Natural killer cell (primary cell): ENCODE measurements at regions not wholly inside any gene's neighbourhood (a gene's known extent, or its start where the extent isn't known, plus 50 kb on each side); places are given as distances from the start of the nearest gene placed in this dataset.

ENCODE experiments used
- ATAC-seq, 3 donors: fragments of 150-1000 bp in 2 of 3; fragments of 200-7000 bp in 1 of 3; cut with Tn5 transposase; 1 replicate in 1 of 3; 2 replicates in 2 of 3; pipeline ENCODE4 v1.10.0; 2021; ENCODE audit warnings: mild to moderate bottlenecking in 2 of 3, moderate library complexity in 2 of 3
- DNase-seq, 2 donors: peaks; one replicate each; pipeline versions ENCODE4 v3.0.0 to v3.0.0-alpha.2; 2013 to 2021; ENCODE audit warnings: mixed read lengths in 1 of 2
- H3K27ac ChIP-seq: one replicate; pipeline ENCODE4 v1.5.1; 2013; ENCODE audit warnings: mild to moderate bottlenecking, low read length
- H3K27me3 ChIP-seq: one replicate; pipeline ENCODE4 v1.6.1; 2013; ENCODE audit warnings: low read length; ENCODE audit not compliant: control insufficient read depth, insufficient read depth
- H3K36me3 ChIP-seq: one replicate; pipeline ENCODE4 v1.6.1; 2013; ENCODE audit warnings: low read length; ENCODE audit not compliant: control insufficient read depth, insufficient read depth
- H3K4me1 ChIP-seq: one replicate; pipeline ENCODE4 v1.6.1; 2013; ENCODE audit warnings: low read length; ENCODE audit not compliant: control insufficient read depth, insufficient read depth
- H3K4me3 ChIP-seq: one replicate; pipeline ENCODE4 v1.5.1; 2013; ENCODE audit warnings: low read length
- H3K9me3 ChIP-seq: one replicate; pipeline ENCODE4 v1.6.1; 2013; ENCODE audit warnings: low read length; ENCODE audit not compliant: control insufficient read depth, insufficient read depth
- H3K27ac Mint-ChIP-seq, 2 donors: one replicate each; pipeline ENCODE4 v1.8.0; 2022; ENCODE audit warnings: mild to moderate bottlenecking in 2 of 2, mixed read lengths in 2 of 2, moderate library complexity in 1 of 2
- H3K27me3 Mint-ChIP-seq, 2 donors: one replicate each; pipeline ENCODE4 v1.8.0; 2022; ENCODE audit warnings: low read depth in 2 of 2, mixed read lengths in 2 of 2
- H3K36me3 Mint-ChIP-seq: one replicate; pipeline ENCODE4 v1.8.0; 2022; ENCODE audit warnings: mixed read lengths
- H3K4me1 Mint-ChIP-seq, 2 donors: one replicate each; pipeline ENCODE4 v1.8.0; 2022; ENCODE audit warnings: mixed read lengths in 2 of 2
- H3K4me3 Mint-ChIP-seq: one replicate; pipeline ENCODE4 v1.8.0; 2022; ENCODE audit warnings: mild to moderate bottlenecking, moderate library complexity, mixed read lengths
- H3K9me3 Mint-ChIP-seq, 2 donors: one replicate each; pipeline ENCODE4 v1.8.0; 2022; ENCODE audit warnings: mixed read lengths in 2 of 2
- WGBS: methylation state at CpG from one replicate; pipeline ENCODE4 v1.1.7; 2013; ENCODE audit warnings: missing lambda C conversion rate; ENCODE audit not compliant: insufficient coverage; 5-methylcytosine and 5-hydroxymethylcytosine counted together
- intact Hi-C: fragments of 100-400 bp; cut with micrococcal nuclease; formaldehyde crosslinking; loops from one replicate; pipeline ENCODE4 v1.14.2; 2022
- TF ChIP-seq, protein P1 (sequence below): fragments of 200-600 bp; IDR thresholded peaks from one replicate; pipeline ENCODE4 v1.8.0; 2022; ENCODE audit warnings: antibody characterized with exemption

DNA sequence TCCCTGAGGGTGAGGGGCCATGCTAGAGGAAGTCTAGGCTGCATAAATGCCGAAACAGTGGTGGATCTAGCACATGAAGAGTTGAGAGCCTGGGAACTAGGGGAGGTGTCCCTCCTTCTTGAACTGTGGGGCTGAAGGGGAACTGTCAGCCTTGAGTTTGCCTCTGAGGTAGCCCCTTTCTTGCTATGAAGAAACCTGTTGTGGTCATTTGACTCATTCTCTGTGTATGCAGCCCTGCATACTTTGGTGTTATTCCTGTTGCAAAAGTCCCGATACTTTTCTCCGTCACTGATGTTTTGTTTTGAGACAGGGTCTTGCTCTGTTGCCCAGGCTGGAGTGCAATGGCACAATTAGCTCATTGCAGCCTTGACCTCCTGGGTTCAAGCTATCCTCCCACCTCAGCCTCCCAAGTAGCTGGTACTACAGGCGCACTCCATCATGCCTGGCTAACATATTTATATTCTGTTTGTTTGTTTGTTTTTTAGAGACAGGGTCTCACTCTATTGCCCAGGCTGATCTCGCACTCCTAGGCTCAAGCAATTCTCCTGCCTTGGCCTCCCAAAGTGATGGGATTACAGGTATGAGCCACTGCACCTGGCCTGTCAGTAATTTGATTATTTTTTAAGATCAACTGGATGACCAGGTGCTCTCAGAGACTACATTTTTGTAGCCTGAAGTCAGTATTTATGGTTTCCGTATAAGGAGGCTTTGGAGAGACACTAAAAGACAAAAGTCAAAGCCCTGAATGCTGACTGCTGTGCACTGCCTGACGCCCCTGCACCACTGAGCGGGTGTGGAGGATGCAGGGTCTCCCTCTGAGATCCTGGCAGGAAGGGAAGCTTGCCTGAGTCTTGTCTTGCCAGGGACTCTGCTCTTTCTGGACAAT, 86.2 kb upstream of the KCNK12 start:
- no peak overlapping the region for H3K27ac ChIP-seq
- TF ChIP-seq, protein P1, sequence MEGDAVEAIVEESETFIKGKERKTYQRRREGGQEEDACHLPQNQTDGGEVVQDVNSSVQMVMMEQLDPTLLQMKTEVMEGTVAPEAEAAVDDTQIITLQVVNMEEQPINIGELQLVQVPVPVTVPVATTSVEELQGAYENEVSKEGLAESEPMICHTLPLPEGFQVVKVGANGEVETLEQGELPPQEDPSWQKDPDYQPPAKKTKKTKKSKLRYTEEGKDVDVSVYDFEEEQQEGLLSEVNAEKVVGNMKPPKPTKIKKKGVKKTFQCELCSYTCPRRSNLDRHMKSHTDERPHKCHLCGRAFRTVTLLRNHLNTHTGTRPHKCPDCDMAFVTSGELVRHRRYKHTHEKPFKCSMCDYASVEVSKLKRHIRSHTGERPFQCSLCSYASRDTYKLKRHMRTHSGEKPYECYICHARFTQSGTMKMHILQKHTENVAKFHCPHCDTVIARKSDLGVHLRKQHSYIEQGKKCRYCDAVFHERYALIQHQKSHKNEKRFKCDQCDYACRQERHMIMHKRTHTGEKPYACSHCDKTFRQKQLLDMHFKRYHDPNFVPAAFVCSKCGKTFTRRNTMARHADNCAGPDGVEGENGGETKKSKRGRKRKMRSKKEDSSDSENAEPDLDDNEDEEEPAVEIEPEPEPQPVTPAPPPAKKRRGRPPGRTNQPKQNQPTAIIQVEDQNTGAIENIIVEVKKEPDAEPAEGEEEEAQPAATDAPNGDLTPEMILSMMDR, result no peak
- H3K4me1 Mint-ChIP-seq, result no peaks in the 10 kb centered on the region
- H3K36me3 Mint-ChIP-seq, result no peaks in the 10 kb centered on the region
- H3K27me3 ChIP-seq, result no peaks in the 10 kb centered on the region
- no peaks in the 10 kb centered on the region for H3K4me1 ChIP-seq
- whole genome bisulfite sequencing, result 94% methylated on average over 7 of the region's 8 CpGs
- ATAC-seq (no peak), DNase-seq (no peak)
- no peaks in the 10 kb centered on the region for H3K9me3 Mint-ChIP-seq
- H3K9me3 ChIP-seq, result no peaks in the 10 kb centered on the region
- no peak overlapping the region for H3K4me3 Mint-ChIP-seq
- intact Hi-C loops, result no loop called here
- H3K27ac Mint-ChIP-seq, result no peak overlapping the region
- no peak overlapping the region for H3K4me3 ChIP-seq
- no peaks in the 10 kb centered on the region for H3K36me3 ChIP-seq
- peaks cover 0 to under 1% of the 10 kb centered on the region in 2 donors for H3K27me3 Mint-ChIP-seq

DNA sequence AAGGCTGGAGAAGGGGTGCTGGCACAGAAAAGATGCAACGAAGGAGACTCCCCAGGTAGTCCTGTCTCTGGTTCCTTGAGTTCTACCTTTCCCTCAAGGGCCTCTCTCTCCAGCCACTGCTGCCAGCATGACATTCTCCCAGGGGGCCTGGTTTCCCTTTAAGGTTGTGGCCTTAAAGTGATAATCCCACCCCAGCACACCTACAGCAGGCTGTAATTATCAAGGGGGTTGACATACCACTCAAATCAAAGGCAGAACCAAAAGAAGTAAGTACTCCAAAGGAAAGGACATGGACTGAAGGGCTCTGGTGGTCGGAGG, 84.7 kb upstream of the KCNK12 start:
- intact Hi-C loops, result no loop called here
- ATAC-seq, result no peak
- Mint-ChIP-seq H3K9me3 (no peaks in the 10 kb centered on the region), H3K4me3 (no peak overlapping the region), H3K27ac (no peak overlapping the region), H3K36me3 (no peaks in the 10 kb centered on the region), H3K27me3 (peaks cover 0 to 2% of the 10 kb centered on the region in 2 donors), H3K4me1 (no peaks in the 10 kb centered on the region)
- 87% methylated on average over 2 of the region's 2 CpGs for WGBS
- no peaks in the 10 kb centered on the region for H3K9me3 ChIP-seq
- no peak for DNase-seq
- no peaks in the 10 kb centered on the region for H3K4me1 ChIP-seq
- H3K4me3 ChIP-seq, result no peak overlapping the region
- H3K36me3 ChIP-seq, result no peaks in the 10 kb centered on the region
- no peak overlapping the region for H3K27ac ChIP-seq
- no peaks in the 10 kb centered on the region for H3K27me3 ChIP-seq
- TF ChIP-seq, protein P1, result no peak

DNA sequence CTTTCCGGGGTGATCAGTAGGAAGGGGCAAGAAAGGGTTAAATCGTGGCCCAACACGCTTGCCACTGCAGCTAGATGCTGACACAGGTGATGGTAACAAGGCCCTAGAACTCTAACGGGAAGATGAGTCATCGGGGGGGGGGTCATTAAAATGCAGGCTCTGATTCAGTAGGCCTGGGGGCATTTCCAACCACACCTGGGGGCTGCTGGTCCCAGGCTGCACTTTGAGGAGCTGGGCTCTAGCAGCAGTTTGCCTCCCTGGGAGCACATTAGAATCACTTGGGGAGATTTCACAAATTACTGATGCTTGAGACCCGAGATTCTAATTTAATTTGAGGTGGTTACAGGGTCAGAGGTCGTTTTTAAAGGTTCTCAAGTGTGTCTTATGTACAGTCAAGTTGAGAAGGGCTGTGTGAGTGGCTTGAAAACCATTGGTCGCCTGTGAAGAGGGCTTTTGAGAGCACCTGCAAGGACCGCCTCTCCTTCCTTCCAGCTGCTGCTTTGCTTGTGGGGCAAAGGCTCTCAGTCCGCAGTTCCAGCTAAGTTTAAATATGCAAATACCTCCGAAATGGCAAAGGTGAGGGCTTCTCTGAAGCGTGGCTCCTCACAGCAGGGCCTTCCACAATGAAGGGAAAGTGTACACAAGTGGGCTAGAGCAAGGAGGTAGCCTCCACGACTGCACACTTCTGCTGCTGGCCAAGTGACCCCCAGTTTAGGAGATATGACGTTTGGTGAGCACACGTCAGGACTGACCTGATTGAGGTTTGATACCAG, 84.2 kb upstream of the KCNK12 start:
- no peak overlapping the region for H3K27ac ChIP-seq
- H3K4me3 ChIP-seq, result no peak overlapping the region
- H3K9me3 Mint-ChIP-seq, result no peaks in the 10 kb centered on the region
- WGBS, result 70% methylated on average over 15 of the region's 15 CpGs
- no peak overlapping the region for H3K4me3 Mint-ChIP-seq
- DNase-seq (no peak), ATAC-seq (no peak)
- H3K9me3 ChIP-seq, result no peaks in the 10 kb centered on the region
- TF ChIP-seq, protein P1, result no peak
- H3K36me3 Mint-ChIP-seq, result no peaks in the 10 kb centered on the region
- no peaks in the 10 kb centered on the region for H3K36me3 ChIP-seq
- peaks cover 0 to 2% of the 10 kb centered on the region in 2 donors for H3K27me3 Mint-ChIP-seq
- no peaks in the 10 kb centered on the region for H3K4me1 ChIP-seq
- H3K27me3 ChIP-seq, result no peaks in the 10 kb centered on the region
- H3K4me1 Mint-ChIP-seq, result no peaks in the 10 kb centered on the region
- intact Hi-C loops, result no loop called here
- H3K27ac Mint-ChIP-seq, result no peak overlapping the region
